Body of pancreas (tissue), 4 donors: ENCODE measurements at regions not wholly inside any gene's neighbourhood (a gene's known extent, or its start where the extent isn't known, plus 50 kb on each side); places are given as distances from the start of the nearest gene placed in this dataset.

Experiments used
- POLR2A ChIP-seq, 3 donors: fragments of 450-650 bp; IDR thresholded peaks; one replicate each; pipeline ENCODE4 v1.6.1; 2016; ENCODE audit warnings: antibody characterized with exemption in 3 of 3, mild to moderate bottlenecking in 2 of 3
- TF ChIP-seq, protein P1 (sequence below), 7 experiments: fragments of 450-650 bp in 4 of 7; fragments of 200-600 bp in 3 of 7; sonication (generic) in 3 of 7; IDR thresholded peaks; one replicate each; pipeline ENCODE4 v1.5.1; 2016 to 2019; ENCODE audit warnings: antibody characterized with exemption in 7 of 7

DNA sequence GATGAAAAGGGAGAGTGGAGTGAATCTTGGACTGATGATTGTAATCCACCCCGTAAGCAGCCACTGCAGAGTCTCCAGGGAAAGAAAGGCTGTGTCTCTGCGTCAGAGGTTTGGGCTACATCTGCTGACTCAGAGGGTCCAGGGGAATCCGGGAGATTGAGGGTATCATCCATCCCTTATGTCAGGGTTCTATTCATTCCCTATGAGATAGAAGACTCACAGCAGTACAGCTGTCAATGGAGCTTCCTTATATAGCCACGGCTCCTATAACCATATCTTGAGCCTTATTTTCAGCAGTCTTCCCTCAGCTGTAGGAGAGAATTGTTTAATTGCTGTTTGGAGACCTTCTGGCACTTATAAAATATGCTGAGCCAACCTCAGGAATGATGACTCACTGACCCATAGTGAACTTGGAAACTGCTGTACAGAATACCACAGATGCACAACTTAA is 558.2 kb upstream of the PFKP start:
- TF ChIP-seq POLR2A (IDR thresholded peaks at IDR 0.05), result no peak
- TF ChIP-seq, protein P1, sequence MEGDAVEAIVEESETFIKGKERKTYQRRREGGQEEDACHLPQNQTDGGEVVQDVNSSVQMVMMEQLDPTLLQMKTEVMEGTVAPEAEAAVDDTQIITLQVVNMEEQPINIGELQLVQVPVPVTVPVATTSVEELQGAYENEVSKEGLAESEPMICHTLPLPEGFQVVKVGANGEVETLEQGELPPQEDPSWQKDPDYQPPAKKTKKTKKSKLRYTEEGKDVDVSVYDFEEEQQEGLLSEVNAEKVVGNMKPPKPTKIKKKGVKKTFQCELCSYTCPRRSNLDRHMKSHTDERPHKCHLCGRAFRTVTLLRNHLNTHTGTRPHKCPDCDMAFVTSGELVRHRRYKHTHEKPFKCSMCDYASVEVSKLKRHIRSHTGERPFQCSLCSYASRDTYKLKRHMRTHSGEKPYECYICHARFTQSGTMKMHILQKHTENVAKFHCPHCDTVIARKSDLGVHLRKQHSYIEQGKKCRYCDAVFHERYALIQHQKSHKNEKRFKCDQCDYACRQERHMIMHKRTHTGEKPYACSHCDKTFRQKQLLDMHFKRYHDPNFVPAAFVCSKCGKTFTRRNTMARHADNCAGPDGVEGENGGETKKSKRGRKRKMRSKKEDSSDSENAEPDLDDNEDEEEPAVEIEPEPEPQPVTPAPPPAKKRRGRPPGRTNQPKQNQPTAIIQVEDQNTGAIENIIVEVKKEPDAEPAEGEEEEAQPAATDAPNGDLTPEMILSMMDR (IDR thresholded peaks at IDR 0.05), result no peak
